Activated CD8-positive, alpha-beta memory T cell treated with anti-CD3 and anti-CD28 coated beads, Interleukin-2, amount 50 U/mL, for 24 hours (primary cell): ENCODE measurements at regions not wholly inside any gene's neighbourhood (a gene's known extent, or its start where the extent isn't known, plus 50 kb on each side); places are given as distances from the start of the nearest gene placed in this dataset.

Experiments
- DNase-seq: peaks from one replicate; pipeline ENCODE4 v3.0.0-alpha.2; 2020; ENCODE audit errors: extremely low read depth

DNA sequence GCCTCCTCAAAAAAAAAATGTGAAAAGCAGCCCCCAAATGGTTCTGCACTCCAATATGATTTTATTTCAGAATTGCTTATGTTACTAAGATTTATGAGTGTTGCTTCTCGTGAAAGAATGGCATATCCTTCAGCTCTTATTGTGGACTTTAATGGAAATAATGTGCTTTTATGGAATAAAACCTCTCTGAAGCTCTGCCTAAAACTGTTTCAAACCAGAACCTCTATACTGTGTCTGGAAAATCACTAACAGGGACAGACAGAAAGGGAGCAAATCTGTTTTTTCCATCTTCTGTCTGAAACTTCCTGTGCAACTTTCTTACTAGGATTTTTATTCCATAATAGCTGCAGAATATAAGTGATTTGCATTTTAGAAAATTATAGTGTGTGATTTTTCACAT is 493.1 kb downstream of the ANKRD50 start:
- no peak for DNase-seq

DNA sequence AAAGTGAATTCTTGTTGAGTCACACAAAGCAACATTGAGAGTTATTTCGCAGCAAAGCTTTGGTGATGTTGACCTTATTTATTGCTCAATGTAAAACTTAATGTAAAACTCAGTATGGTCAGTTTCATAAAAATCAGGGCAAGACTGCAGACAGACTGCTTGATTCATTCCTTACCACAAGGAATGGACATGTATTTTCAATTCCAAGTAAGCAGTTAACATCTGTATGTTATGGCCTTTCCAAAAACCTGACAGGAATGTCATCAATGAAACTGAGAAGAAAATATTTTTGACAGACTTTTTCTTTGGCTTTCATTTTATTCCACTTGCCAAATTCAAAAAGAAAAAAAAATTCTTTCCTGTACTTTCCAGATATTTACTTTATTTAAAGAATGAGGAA is 488.3 kb downstream of the ANKRD50 start:
- no peak for DNase-seq

DNA sequence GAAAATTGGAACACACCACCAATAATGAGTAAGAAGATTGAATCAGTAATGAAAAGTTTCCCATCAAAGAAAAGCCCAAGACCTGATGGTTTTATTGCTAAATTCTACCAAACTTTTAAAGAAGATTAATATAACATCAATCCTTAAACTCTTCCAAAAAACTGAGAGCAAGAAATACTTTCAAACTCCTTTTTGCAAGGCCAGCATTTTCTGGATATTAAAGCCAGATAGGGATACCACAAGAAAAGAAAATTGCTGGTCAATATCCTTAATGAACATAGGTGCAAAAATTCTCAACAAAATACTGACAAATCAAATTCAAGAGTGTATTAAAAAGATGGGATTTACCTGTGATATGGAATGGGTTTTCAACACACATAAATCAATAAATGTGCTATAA is 484.6 kb downstream of the ANKRD50 start:
- DNase-seq: no peak

DNA sequence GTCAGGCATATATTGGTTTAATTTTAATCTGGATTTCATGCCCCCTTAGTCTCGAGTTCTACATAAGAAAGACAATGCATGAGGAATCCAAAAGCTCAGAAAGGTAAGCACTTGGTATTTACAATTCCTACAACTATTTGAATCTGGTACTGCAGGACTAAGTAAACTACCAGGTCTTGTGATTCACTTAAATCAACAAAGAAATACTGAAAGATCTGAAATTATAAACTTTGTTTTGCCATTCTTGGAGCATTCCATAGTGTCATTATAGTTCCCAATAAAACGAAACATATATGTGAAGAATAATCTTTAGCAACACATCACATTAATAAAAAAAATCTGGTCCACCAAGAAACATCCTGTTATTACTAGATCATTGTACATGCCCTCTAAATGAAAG is 482.3 kb downstream of the ANKRD50 start:
- DNase-seq: no peak

DNA sequence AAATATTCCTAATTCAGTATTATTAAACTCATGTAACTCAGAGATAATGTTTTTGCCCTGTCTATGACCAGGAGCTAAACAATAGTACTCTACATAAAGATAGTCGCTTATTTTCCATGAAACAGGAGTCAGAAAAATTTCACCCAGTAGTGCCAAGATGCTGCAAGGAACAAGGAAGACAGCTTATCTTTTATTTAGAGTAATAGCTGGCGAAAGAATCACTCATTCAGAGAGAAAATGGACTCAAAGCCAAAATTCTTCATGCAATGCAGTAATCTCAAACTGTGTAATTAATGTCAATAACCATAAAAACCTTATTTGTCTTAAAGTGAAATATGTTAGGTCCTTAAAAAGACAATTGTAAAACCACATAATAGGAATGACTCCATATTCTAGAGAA is 477.8 kb downstream of the ANKRD50 start:
- no peak for DNase-seq

DNA sequence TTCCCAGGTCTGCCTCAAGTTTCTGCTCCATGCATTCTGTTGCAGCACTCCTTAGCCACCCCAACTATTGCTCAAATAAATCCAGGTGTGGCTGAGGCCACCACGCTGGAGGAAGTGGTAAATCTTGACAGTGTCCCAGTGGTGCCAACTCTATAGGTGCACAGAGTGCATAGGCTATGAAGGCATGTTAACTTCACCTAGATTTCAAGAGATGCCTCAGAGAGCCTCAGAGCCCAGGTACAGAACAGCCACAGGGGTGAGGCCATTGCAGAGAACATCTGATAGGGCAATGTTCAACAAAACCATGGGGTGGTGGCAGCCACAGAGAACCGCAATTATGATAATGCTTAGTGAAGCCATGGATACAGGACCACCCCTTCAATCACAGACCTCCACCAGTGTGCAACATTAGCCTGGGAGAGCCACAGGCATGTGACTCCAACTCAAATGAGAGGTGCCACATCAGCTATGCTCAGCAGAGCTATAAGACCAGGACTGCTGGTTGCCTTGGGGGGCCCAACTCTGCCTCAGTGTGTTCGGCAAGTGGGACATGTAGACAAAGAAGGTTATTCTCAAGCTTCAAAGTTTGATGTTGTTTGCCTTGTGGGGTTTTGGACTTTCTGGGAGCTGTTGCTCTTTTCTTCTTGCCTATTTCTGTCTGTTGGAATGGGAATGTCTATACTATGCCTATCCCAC is 468.7 kb downstream of the ANKRD50 start:
- no peak for DNase-seq

DNA sequence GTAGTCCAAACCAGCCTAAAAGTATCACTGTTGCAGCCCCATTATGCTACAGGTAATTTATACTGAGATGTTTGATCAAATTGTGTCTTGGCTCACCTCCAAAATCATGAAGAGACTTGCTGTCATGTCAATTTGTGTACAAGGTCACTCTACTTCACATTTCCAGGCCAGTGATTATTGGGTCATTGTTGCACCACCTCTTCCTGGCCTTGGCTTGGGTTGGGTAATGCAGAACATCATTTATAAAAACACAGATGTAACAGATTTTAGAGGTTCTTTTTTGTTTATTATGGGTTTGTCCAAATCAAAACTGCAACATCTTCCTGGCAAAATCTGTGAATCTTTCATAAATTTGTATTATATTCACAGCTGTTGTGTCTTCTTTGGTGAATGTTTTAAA is 459.5 kb downstream of the ANKRD50 start:
- DNase-seq: no peak

DNA sequence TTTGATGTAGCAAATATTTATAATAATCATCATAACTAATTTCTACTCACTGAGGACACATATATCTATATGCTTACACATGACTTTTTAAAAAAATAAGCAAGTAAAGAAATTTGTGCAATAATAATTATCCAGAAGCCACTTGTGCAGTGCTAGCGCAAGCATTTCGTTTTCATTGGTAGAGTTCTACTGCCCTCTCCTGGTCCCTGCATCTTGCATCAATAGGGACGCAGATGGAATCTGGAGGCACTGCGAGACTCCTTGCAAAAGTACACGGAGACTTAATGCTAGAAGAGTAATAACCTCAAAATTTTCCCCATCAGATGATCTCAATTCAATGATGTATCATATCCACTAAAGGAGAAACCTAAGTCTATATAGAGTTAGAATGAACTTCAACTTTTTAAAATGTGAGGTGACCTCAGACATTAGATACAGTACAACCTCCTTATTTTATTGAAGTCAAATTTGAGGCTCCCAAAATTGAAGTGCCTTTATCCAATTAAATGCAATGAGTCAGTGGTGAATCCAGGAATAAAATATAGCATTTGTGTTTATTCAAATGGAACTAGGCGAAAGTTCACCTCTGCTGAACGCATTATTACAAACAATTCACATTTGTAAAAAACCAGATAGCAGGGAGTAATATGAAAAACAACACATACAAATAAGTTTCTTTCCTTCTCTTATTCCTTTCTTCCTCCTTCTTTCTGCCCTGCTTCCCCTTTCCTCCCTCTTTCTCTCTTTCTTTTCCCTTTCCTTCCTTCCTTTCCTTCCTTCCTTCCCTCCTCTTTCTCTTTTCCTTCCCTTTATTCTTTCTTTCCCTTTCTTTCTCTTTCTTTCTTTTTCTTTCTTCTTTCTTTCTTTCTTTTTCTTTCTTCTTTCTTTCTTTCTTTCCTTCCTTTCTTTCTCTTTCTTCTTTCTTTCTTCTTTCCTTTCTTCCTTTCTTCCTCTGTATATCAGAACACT is 450.0 kb downstream of the ANKRD50 start:
- peak; percentile 7 for DNase-seq

DNA sequence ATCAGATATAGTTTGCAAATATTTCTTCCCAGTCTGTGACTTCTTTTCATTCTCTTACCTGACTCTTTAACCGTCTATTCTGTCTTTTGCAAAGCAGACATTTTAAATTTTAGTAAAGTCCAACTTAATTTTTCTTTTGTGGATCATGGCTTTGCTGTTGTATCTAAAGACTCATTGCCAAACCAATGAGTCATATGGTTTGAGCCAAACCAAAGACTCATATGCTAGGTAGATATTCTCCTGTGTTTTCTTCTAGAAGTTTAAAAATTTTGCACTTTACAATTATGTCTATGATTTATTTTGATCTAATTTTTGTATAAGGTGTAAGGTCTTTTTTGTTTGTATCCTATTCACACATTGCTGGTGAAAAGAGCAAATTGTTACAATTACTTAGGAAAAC is 446.8 kb downstream of the ANKRD50 start:
- no peak for DNase-seq

DNA sequence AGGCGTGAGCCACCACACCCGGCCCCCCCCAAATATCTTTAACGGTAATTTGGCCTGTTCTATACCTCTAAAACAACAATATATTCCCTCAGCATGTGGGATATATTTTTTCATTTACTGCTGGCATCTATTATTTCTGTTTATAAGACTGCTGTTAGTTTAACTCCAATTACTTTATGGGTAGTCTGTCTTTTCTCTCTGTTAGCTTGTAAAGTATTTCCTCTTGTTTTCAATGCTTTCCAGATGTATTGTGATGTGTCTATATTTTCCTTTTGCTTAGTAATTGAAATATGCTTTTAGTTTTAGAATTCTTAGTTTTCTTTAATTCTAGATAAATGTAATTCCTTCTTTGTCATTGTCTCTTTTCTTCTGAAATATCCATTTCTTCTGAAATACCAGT is 445.8 kb downstream of the ANKRD50 start:
- no peak for DNase-seq

DNA sequence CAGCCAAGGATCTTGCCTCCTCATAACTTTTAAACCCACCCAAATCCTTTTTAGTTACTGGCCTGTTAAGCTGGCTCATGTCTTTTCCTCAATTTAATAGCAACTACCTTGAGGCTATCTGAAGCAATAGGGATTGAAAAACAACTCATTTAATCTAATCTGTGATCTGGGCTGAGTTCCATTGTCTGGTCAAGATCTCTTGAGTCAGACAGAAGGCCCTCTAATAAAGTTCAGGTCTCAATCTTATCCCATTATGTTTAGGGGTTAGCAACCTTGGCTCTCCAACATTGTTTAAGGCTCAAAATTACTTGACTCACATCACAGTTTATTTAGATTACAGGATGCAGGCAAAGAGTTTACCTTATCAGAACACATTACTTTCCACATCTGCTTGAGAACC is 436.1 kb downstream of the ANKRD50 start:
- DNase-seq: no peak

DNA sequence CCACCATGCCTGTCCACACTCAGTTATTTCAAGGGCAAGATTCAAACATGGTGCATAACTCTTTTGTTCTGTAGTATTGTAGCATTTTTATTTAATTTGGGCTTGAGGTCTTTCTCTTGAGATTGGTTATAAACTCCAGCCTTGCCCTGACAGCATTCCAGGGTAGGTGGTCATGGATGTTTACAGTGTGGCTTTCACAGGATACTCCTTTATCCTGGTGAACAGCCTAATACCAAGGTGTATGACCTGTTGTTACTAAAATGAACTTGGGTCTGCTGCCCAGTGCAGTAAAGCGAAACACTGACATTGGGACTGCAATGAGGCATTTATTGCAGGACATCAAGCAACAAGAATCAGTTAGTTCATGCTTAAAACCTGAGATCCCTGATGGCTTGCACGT is 434.8 kb downstream of the ANKRD50 start:
- no peak for DNase-seq

DNA sequence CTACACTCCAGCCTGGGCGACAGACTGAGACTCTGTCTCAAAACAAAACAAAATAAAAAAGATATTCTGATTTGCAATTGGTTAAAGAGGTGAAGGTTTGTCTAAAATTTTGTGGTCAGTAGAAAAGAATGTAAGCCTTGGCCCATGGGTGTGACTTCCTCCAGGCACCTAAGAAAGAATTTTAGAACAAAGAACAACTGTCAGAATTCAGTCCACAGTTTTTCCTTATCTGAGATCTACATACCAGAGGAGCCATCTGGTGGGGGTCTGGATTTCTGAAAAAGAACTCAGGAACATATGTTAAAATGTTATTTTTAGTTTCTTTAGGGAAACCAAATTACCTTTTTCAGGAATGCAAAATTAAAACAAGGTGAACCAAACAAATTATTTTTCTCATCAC is 434.1 kb downstream of the ANKRD50 start:
- DNase-seq: no peak

DNA sequence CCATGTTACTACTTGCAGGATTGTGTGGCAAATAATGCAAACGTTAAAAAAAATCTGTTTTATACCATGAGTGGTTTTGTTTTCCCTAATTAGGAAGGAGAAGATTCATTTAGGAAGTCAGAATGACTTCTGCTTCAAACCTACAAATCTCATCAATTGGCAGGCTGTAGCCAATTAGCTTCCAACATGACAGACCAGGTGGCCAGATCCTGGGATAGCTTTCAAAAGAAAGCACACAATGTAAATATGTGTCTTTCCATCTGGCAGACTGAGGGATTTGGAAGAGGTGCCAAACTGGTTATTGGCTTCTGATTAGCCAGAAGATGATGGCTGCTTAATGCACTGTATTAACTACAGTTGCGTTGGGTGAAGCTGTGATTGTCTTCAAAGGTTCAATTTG is 432.8 kb downstream of the ANKRD50 start:
- no peak for DNase-seq

DNA sequence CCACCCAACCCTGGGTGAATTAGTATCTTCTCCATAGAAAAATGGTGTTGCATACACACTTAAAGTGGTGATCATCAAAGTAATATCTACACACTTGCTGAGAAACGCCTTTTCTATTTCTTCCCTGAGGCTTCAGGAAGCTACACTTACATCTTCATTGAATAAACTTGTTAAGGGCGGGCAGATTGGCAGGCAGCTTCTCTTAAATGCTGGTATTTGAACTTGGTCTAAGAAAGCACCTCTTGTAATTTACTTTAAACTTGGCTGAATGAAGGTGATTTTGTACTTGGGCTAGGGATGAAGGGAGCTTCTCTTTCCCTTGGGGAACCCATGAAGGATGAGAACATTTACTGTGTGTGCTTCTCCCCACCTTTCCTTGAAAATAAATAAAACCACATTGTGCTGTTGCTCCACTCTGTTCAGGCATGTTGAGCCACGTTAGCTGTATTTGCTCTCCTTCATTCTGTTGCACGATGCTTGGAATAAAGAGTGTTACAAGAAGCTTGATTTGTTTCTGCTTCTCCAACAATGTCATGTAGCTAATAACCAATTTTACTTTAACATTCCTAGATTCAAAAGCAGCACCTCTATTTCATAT is 430.1 kb downstream of the ANKRD50 start:
- DNase-seq: no peak

DNA sequence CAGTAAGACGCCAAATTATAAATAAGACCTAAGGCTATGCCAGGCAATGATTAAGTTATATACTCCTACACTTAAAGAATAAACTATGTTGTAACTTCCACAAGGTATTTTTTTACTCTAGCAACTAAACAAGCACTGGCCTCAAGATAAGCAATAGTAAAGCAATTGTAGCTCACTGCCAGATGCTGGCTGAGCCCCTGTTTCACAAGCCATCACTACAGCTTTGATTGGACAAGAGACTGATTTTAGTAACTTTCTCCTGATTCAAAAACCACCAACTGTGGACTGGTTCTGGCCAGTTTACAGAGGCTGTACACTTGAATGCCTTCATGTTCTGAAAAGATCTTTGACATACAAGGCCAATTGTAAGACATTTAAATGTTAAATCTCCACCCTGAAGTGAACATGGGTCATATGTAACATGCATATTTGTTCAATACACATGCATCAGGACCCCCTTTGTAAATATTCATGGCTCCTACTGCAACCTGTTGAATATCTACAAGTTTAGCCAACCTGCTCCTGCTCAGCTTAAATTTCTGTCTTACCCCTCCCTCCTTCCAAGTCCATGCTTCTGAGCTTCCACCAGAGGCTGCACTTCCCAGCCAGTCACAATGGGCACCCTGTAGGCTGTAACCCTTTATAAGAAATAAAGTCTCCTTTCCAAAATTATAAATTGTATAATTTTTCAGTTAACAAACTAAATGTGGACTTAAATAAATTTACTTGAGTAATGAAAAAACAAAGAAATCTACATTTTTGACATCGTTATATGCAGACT is 423.6 kb downstream of the ANKRD50 start:
- DNase-seq: no peak

DNA sequence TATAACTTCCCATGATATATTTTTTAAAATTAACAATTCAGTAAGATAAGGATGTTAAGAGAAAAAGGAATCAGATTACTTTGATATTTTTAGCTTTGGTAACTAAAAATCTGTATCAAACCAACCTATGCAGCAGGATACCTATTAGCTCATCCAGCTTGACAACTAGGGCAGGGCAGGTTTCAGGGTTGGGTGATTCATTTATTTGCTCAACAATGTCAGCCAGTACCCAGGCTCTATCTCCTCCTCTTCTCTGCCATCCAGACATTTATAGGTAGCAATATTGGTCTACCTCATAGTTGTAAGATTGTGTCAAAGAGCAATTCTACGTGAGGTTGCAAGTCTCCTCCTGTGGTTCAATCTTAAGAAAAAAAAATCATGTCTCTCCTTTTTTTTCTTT is 421.9 kb downstream of the ANKRD50 start:
- no peak for DNase-seq

DNA sequence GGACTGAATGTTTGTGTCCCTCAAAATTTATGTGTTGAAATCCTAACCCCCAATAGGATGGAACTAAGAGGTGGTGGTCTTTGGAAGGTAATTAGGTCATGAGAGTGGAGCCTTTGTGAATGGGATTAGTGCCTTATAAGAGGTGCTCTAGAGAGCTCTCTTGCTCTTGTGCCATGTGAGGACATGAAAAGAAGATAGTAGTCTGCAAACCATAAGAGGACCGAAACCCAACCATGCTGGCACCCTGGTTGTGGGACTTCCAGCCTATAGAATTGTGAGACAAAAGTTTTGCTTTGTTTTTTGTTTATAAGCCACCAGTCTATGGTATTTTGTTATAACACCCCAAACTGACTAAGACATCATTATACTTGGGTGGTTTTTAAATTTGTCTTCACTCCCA is 417.1 kb downstream of the ANKRD50 start:
- DNase-seq: no peak

DNA sequence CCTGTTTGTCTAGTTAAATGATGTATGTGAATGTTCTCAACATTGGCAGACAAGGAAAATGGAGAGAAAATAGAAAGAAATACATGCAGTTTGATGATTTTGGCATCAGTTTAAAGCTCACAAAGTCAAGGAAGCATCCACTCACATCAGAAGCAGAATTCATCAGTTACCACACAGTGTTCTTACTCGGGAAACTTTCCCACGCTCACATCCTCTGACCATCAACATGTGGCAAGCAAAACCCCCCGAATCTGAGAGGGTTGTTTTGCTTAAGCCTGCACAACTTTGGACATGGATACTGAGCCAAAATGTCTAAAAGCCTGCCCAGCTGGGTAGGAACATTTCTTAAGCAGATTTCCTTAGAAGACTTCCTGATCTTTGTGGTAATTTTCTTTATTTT is 407.6 kb downstream of the ANKRD50 start:
- no peak for DNase-seq

DNA sequence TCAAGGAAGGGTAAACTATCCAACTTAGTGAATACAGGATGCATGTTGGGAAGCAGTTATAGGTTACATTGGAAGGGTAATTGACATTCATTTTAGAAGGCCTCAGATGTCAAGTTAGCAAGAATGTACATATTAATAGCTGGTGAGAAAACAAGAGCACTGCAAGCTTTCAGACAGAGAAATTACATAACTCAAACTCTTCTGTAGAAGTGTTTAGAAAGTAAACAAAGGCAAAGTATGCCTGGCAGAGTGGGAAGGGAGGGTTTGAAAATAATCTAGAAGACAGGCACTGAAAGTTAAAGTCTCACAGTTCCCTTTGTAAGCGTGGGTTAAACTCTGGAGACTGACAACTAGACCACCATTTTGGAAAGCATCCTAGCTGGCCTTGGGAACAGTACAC is 406.2 kb downstream of the ANKRD50 start:
- DNase-seq: no peak

DNA sequence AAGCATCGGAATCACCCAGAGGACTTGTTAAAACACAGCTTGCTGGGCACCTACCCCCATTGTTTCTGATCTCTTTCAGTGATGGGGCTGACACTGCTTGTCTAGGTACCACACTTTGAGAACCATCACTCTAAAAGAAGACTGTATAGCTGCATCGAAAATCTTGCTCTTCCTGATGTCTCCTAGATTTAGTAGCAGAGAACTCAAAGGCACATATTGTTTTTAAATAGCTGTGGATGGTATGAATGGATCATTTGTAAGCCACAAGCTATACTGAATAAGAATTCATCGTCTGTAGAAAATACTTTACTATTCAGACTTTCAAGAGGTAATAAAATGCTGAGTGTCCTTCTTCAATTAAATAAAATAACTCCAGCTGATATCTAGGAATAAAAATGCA is 405.4 kb downstream of the ANKRD50 start:
- DNase-seq: no peak

DNA sequence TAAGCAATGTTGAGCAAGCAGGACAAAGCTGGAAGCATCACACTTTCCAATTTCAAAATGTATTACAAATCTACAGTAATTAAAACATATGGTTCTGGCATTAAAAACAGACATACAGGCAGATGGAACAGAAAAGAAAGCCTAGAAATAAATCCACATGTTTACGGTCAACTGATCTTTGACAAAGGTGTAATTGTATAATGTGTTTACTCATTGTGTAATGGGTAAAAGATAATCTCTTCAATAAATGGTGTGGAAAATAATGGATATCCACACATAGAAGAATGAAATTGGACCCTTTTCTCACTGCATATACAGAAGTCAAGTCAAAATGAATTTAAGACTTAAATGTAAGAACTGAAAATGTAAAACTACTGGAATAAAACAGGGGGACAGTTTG is 394.2 kb downstream of the ANKRD50 start:
- DNase-seq: no peak
